OCI-LY7 (cell line): ENCODE measurements at regions not wholly inside any gene's neighbourhood (a gene's known extent, or its start where the extent isn't known, plus 50 kb on each side); places are given as distances from the start of the nearest gene placed in this dataset.
A peak's percentile ranks its signal among the peaks of the same experiment; 100 is the strongest.

Experiments
- BruUV-seq: library from RNA; stranded (reverse); fragments of 400-500 nt; replicated peaks from 2 replicates; lab custom pipeline; 2021; lab: Mats Ljungman, UMichigan
- CTCF ChIA-PET: fragments of 300-600 bp; sonication (Branson Sonifier 250); formaldehyde crosslinking; loops from one replicate; lab custom pipeline; 2022; ENCODE audit warnings: antibody characterized with exemption; ENCODE audit not compliant: unreplicated experiment; lab: Charles Lee
- POLR2A ChIA-PET: fragments of 300-600 bp; sonication (Branson Sonifier 250); formaldehyde crosslinking; loops from one replicate; lab custom pipeline; 2022; ENCODE audit warnings: antibody characterized with exemption; lab: Charles Lee
- DNase-seq: peaks from one replicate; pipeline ENCODE4 v3.0.0-alpha.2; 2015; ENCODE audit warnings: low spot score
- H2AFZ ChIP-seq: fragments of 200-600 bp; sonication (generic), shearing (Covaris generic); 2 replicates; pipeline ENCODE4 v1.6.1; 2014; ENCODE audit warnings: mild to moderate bottlenecking, antibody characterized with exemption, low read length, moderate library complexity
- H3K27ac ChIP-seq: fragments of 200-600 bp; sonication (generic); 2 replicates; pipeline ENCODE4 v1.5.1; 2014; ENCODE audit warnings: mixed run types, low read depth, mild to moderate bottlenecking, moderate library complexity, low read length, inconsistent platforms; ENCODE audit not compliant: poor library complexity, severe bottlenecking
- H3K36me3 ChIP-seq: fragments of 200-600 bp; sonication (generic); 2 replicates; pipeline ENCODE4 v1.6.1; 2014; ENCODE audit warnings: mild to moderate bottlenecking, antibody characterized with exemption, low read length, moderate library complexity, mixed read lengths; ENCODE audit not compliant: insufficient read depth
- H3K4me1 ChIP-seq: fragments of 200-600 bp; sonication (generic); 2 replicates; pipeline ENCODE4 v1.5.1; 2014; ENCODE audit warnings: mild to moderate bottlenecking, low read length; ENCODE audit not compliant: insufficient read depth, poor library complexity, severe bottlenecking
- H3K4me2 ChIP-seq: fragments of 200-600 bp; sonication (generic); 2 replicates; pipeline ENCODE4 v1.6.1; 2014; ENCODE audit warnings: mild to moderate bottlenecking, low read length
- H3K4me3 ChIP-seq: fragments of 200-600 bp; sonication (generic); 2 replicates; pipeline ENCODE4 v1.5.1; 2014; ENCODE audit warnings: mild to moderate bottlenecking, low read depth, low read length; ENCODE audit not compliant: poor library complexity, severe bottlenecking
- H3K79me2 ChIP-seq: fragments of 200-600 bp; sonication (generic); 2 replicates; pipeline ENCODE4 v1.6.1; 2016; ENCODE audit warnings: low read depth, mild to moderate bottlenecking, low read length, moderate library complexity, mixed read lengths; ENCODE audit not compliant: insufficient read depth
- H3K9me2 ChIP-seq: fragments of 200-600 bp; sonication (generic); 2 replicates; pipeline ENCODE4 v1.6.1; 2016; ENCODE audit warnings: mild to moderate bottlenecking, low read length, mixed read lengths; ENCODE audit not compliant: insufficient read depth
- H3K9me3 ChIP-seq: fragments of 200-600 bp; sonication (generic); 2 replicates; pipeline ENCODE4 v1.6.1; 2014; ENCODE audit warnings: mild to moderate bottlenecking, mixed run types, low read length, mixed read lengths
- H4K20me1 ChIP-seq: fragments of 200-600 bp; sonication (generic); 2 replicates; pipeline ENCODE4 v1.6.1; 2014; ENCODE audit warnings: mild to moderate bottlenecking, antibody characterized with exemption, low read length, moderate library complexity, mixed read lengths; ENCODE audit not compliant: insufficient read depth
- EZH2phosphoT487 ChIP-seq: fragments of 200-600 bp; sonication (generic); IDR thresholded peaks from 2 replicates; pipeline ENCODE4 v1.6.1; 2018; ENCODE audit warnings: low read depth, borderline replicate concordance, mild to moderate bottlenecking, mixed run types, antibody characterized with exemption, low read length, moderate library complexity, mixed read lengths
- intact Hi-C: fragments of 100-400 bp; cut with micrococcal nuclease; formaldehyde crosslinking; loops from one replicate; pipeline ENCODE4 v1.10.0; 2022; ENCODE audit not compliant: unreplicated experiment
- TF ChIP-seq, protein P1 (sequence below): fragments of 200-600 bp; sonication (generic); conservative IDR thresholded peaks from 2 replicates; pipeline ENCODE4 v1.5.1; 2014; ENCODE audit warnings: mild to moderate bottlenecking, antibody characterized with exemption, low read length, moderate library complexity, mixed read lengths

DNA sequence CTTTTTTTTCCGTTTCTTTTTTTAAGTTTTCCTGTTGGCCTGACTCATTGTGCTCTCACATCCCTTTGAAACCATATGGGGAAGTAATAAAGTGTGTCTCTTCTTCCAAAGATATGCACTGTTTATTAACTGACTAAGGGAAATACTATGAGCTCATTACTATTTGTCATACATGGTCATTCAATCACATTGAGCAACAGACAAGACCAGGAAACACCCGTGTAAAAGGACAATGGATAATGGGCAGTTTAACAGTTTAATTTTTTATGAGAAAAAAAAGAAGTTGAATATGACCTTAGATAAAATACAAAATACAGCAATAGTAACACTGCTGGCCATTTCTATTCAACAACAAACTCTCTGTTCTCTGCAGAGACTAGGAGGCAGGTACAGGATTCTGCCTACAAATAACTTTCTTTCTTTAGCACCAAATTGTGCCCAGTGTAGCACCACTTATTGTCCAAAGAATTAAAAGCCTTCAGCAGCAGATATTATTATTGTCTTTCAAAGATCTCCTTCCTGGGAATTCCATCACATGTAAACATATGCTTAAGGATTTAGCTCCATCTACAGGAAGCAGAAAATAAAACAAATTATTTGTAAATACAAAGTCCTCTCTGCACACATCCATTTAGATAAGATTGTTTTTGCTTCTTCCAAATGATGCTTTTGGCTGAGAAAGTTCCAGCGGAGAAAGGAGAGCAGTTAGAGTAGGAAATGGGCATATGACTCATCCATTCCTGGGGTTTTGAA is 55.0 kb upstream of the AKR1E2 start:
- intact Hi-C loops, result no loop called here
- H3K4me2 ChIP-seq, result no peak overlapping the region

DNA sequence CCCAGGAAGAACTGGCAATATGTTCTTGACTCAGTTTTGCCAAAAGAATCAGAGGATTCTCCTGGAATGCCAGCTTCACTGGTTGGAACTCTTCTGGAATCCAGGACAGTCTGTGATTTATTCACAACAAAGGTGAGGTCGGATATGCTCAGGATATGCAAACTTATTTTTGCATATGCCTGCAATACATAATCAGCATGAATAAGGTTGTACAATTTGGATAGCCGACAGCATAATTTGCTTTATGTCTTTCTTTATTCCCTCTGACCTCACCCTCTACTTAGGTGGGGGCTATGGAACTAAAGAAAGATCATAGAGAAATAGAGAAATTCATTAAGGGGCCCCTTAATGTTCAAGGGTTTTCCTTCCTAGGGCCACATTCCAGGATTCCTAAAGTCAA is 57.6 kb upstream of the AKR1E2 start:
- Histone ChIP-seq H3K4me3 (no peak overlapping the region), H3K4me2 (no peak overlapping the region), H3K9me3 (no peaks in the 10 kb centered on the region), H4K20me1 (no peaks in the 10 kb centered on the region), H3K36me3 (no peaks in the 10 kb centered on the region), H3K27ac (no peak overlapping the region), H3K79me2 (no peaks in the 10 kb centered on the region), H3K9me2 (no peaks in the 10 kb centered on the region), H2AFZ (no peak overlapping the region), H3K4me1 (no peaks in the 10 kb centered on the region)
- ChIA-PET POLR2A (no interaction called here), CTCF (no interaction called here)
- no peak for DNase-seq
- TF ChIP-seq, protein P1, sequence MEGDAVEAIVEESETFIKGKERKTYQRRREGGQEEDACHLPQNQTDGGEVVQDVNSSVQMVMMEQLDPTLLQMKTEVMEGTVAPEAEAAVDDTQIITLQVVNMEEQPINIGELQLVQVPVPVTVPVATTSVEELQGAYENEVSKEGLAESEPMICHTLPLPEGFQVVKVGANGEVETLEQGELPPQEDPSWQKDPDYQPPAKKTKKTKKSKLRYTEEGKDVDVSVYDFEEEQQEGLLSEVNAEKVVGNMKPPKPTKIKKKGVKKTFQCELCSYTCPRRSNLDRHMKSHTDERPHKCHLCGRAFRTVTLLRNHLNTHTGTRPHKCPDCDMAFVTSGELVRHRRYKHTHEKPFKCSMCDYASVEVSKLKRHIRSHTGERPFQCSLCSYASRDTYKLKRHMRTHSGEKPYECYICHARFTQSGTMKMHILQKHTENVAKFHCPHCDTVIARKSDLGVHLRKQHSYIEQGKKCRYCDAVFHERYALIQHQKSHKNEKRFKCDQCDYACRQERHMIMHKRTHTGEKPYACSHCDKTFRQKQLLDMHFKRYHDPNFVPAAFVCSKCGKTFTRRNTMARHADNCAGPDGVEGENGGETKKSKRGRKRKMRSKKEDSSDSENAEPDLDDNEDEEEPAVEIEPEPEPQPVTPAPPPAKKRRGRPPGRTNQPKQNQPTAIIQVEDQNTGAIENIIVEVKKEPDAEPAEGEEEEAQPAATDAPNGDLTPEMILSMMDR, result no peak
- TF ChIP-seq EZH2phosphoT487, result no peak
- BruUV-seq, result no TSS peak
- intact Hi-C loops, result loop anchor here (5.0 kb wide), 1 partner anchor 1576 kb away; no protein-coding TSS in a partner anchor

More for the DNA sequence above, 55.0 kb upstream of the AKR1E2 start:
- no peak for DNase-seq
- TF ChIP-seq, protein P1, result 0 out of 2 replicates have a peak, but pooled peaks have one; percentile 50
- no peak for TF ChIP-seq EZH2phosphoT487
- Histone ChIP-seq H4K20me1 (no peaks in the 10 kb centered on the region), H3K79me2 (no peaks in the 10 kb centered on the region), H3K36me3 (no peaks in the 10 kb centered on the region), H2AFZ (no peak overlapping the region), H3K27ac (no peak overlapping the region), H3K9me2 (no peaks in the 10 kb centered on the region), H3K9me3 (no peaks in the 10 kb centered on the region), H3K4me1 (no peaks in the 10 kb centered on the region), H3K4me3 (no peak overlapping the region)
- ChIA-PET CTCF (no interaction called here), POLR2A (interaction anchor here (1.3 kb wide), 1 partner anchor 10 kb away, joined by 3 read pairs; no protein-coding TSS in a partner anchor)
- BruUV-seq, result no TSS peak
